ENCODE measurements at regions not wholly inside any gene's neighbourhood (a gene's known extent, or its start where the extent isn't known, plus 50 kb on each side); places are given as distances from the start of the nearest gene placed in this dataset.

- no peak for DNase-seq (ENCODE audit: low spot score)
Measured at GRCh38 chr5:125384071-125384470, 637.6 kb upstream of the ZNF608 start.

GRCh38 chr5:125390326-125390725, 643.9 kb upstream of the ZNF608 start:
- no peak for DNase-seq (ENCODE audit: low spot score)

GRCh38 chr5:125393221-125393815, 646.9 kb upstream of the ZNF608 start:
- DNase-seq (ENCODE audit: low spot score), result no peak

- no peak for DNase-seq (ENCODE audit: low spot score)
Measured at GRCh38 chr5:125394661-125395280, 648.3 kb upstream of the ZNF608 start.

GRCh38 chr5:125396462-125396861, 650.0 kb upstream of the ZNF608 start:
- DNase-seq (ENCODE audit: low spot score), result no peak

GRCh38 chr5:125398466-125398865, 652.0 kb upstream of the ZNF608 start:
- no peak for DNase-seq (ENCODE audit: low spot score)

- no peak for DNase-seq (ENCODE audit: low spot score)
Measured at GRCh38 chr5:125399885-125400284, 653.4 kb upstream of the ZNF608 start.

GRCh38 chr5:125401724-125402622, 655.5 kb upstream of the ZNF608 start:
- DNase-seq (ENCODE audit: low spot score), result no peak

GRCh38 chr5:125402787-125403186, 656.3 kb upstream of the ZNF608 start:
- no peak for DNase-seq (ENCODE audit: low spot score)

- no peak for DNase-seq (ENCODE audit: low spot score)
Measured at GRCh38 chr5:125404056-125404455, 657.6 kb upstream of the ZNF608 start.

- DNase-seq (ENCODE audit: low spot score), result no peak
Measured at GRCh38 chr5:125408448-125409233, 662.2 kb upstream of the ZNF608 start.

GRCh38 chr5:125409234-125409860, 662.9 kb upstream of the ZNF608 start:
- no peak for DNase-seq (ENCODE audit: low spot score)

GRCh38 chr5:125409861-125410536, 663.6 kb upstream of the ZNF608 start:
- no peak for DNase-seq (ENCODE audit: low spot score)

- no peak for DNase-seq (ENCODE audit: low spot score)
Measured at GRCh38 chr5:125410537-125411070, 664.2 kb upstream of the ZNF608 start.

- DNase-seq (ENCODE audit: low spot score), result no peak
Measured at GRCh38 chr5:125411071-125411743, 664.8 kb upstream of the ZNF608 start.

GRCh38 chr5:125411744-125412560, 665.5 kb upstream of the ZNF608 start:
- no peak for DNase-seq (ENCODE audit: low spot score)

GRCh38 chr5:125412561-125413495, 666.4 kb upstream of the ZNF608 start:
- DNase-seq (ENCODE audit: low spot score), result no peak
